ENCODE measurements at regions not wholly inside any gene's neighbourhood (a gene's known extent, or its start where the extent isn't known, plus 50 kb on each side); places are given as distances from the start of the nearest gene placed in this dataset.
A peak's percentile ranks its signal among the peaks of the same experiment; 100 is the strongest.

- H3K4me3 ChIP-seq, result no peak overlapping the region
- H3K36me3 ChIP-seq, result no peaks in the 10 kb centered on the region
- WGBS, 3 donors, result 68 to 82% (median 81%) methylated on average over 4 of the region's 4 CpGs
- intact Hi-C loops (cut with DNase I), result no loop called here
- no peaks in the 10 kb centered on the region for H3K27me3 ChIP-seq
- peaks cover 3% of the 10 kb centered on the region for H3K4me1 ChIP-seq (ENCODE audit: insufficient read depth)
- H3K27ac ChIP-seq, result no peak overlapping the region
- DNase-seq, result no peak
- H3K9me3 ChIP-seq, result no peaks in the 10 kb centered on the region
- no peak for TF ChIP-seq CTCF (IDR thresholded peaks at IDR 0.05)
- no peak for TF ChIP-seq EP300 (IDR thresholded peaks at IDR 0.05)
- TF ChIP-seq POLR2A (IDR thresholded peaks at IDR 0.05), result no peak
Measured at GRCh38 chrX:39310891-39311290, 509.6 kb downstream of the MID1IP1 start.

GRCh38 chrX:39311646-39312045 is 510.4 kb downstream of the MID1IP1 start:
- Histone ChIP-seq H3K27me3 (no peaks in the 10 kb centered on the region), H3K9me3 (no peaks in the 10 kb centered on the region), H3K36me3 (no peaks in the 10 kb centered on the region), H3K4me3 (no peak overlapping the region), H3K4me1 (ENCODE audit: insufficient read depth) (peaks cover 3% of the 10 kb centered on the region), H3K27ac (no peak overlapping the region)
- TF ChIP-seq CTCF (IDR thresholded peaks at IDR 0.05) (no peak), EP300 (IDR thresholded peaks at IDR 0.05) (no peak), POLR2A (IDR thresholded peaks at IDR 0.05) (no peak)
- WGBS, 3 donors, result 61 to 67% (median 64%) methylated on average over 2 of the region's 2 CpGs
- DNase-seq, result no peak
- intact Hi-C loops (cut with DNase I), result no loop called here

DNA sequence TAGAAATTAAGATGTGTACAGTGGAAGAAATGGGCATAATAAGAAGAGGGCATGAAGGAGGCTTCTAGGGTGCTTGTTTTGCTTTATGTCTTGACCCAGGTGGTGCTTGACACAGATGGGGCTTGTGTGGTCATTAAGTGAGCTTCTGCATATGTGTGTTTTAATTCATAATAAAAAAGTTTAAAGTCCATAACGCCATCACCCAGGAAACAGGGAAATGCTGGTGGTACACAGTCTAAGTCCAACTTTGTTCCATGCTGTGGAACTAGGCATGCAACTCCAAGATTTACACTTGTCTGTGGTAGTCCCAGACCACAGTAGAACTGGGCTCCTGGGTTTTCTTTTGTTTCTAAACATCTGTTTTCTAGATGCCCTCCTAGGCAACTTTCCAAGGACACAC is 511.9 kb downstream of the MID1IP1 start:
- WGBS, 3 donors, result 71 to 74% (median 74%) methylated on average over 1 of the region's 1 CpG
- no peaks in the 10 kb centered on the region for H3K9me3 ChIP-seq
- H3K27ac ChIP-seq, result no peak overlapping the region

DNA sequence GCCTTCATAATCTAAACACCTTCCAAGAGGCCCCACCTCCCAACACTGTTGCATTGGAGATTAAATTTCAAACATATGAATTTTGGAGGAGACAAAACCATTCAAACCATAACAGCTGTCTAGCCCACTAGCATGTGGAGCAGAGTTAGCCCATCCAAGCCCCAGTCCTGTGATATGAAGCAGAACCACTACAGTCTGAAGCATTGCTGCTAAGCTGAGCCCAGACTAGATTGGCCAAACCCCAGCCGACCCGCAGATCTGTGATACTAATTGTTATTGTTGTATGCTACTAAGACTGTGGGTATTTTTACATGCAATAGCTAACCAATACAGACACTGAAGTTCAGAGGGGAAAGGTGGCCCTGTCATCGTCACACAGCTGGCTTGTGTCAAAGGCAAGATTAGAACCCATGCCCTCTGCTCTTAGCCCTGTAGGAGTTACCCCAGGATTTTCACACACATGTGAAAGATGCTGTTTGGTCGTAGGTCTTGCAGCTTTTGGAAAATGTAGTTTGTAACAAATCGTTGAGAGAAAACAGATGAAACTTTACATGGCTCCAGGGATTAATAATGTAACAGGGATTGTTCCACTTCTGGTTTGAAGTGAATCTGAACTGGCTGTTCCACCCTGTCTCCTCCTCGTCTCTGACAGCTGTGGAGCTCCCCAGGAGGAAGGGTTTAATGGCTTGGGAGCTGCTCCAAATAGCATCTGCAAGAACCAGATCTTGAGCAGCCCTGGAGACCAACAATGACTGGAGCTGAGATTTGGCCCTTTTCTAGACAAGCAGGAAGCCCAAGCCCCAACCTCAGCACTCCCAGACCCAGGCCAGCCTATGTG is 517.5 kb downstream of the MID1IP1 start:
- no peak overlapping the region for H3K27ac ChIP-seq
- H3K4me3 ChIP-seq, result no peak overlapping the region
- H3K27me3 ChIP-seq, result no peaks in the 10 kb centered on the region
- no peaks in the 10 kb centered on the region for H3K9me3 ChIP-seq
- TF ChIP-seq POLR2A (IDR thresholded peaks at IDR 0.05), result no peak
- TF ChIP-seq CTCF (IDR thresholded peaks at IDR 0.05), result no peak
- no peak for TF ChIP-seq EP300 (IDR thresholded peaks at IDR 0.05)
- H3K36me3 ChIP-seq, result no peaks in the 10 kb centered on the region
- intact Hi-C loops (cut with DNase I), result no loop called here
- peak in 1 of 5 donors; percentile 39 for DNase-seq
- WGBS, 3 donors, result 36 to 56% (median 47%) methylated on average over 6 of the region's 6 CpGs
- H3K4me1 ChIP-seq (ENCODE audit: insufficient read depth), result no peaks in the 10 kb centered on the region

More for the DNA sequence above, 511.9 kb downstream of the MID1IP1 start:
- DNase-seq, result no peak
- no peak for TF ChIP-seq POLR2A (IDR thresholded peaks at IDR 0.05)
- TF ChIP-seq CTCF (IDR thresholded peaks at IDR 0.05), result no peak
- no peak for TF ChIP-seq EP300 (IDR thresholded peaks at IDR 0.05)
- H3K36me3 ChIP-seq, result no peaks in the 10 kb centered on the region
- H3K4me3 ChIP-seq, result no peak overlapping the region
- H3K27me3 ChIP-seq, result no peaks in the 10 kb centered on the region
- intact Hi-C loops (cut with DNase I), result no loop called here
- H3K4me1 ChIP-seq (ENCODE audit: insufficient read depth), result peaks cover 3% of the 10 kb centered on the region

All from ovary (tissue), 7 donors.